Esophagus muscularis mucosa (tissue), 3 donors: ENCODE measurements at regions not wholly inside any gene's neighbourhood (a gene's known extent, or its start where the extent isn't known, plus 50 kb on each side); places are given as distances from the start of the nearest gene placed in this dataset.

Experiments used
- CTCF ChIP-seq, 3 experiments: fragments of 200-600 bp in 2 of 3; fragments of 450-650 bp in 1 of 3; sonication (generic) in 2 of 3; IDR thresholded peaks; one replicate each; pipeline ENCODE4 v1.5.1; 2017 to 2019; ENCODE audit warnings: antibody characterized with exemption in 3 of 3, mild to moderate bottlenecking in 2 of 3, moderate library complexity in 1 of 3
- POLR2A ChIP-seq: fragments of 450-650 bp; IDR thresholded peaks from one replicate; pipeline ENCODE4 v1.6.1; 2017; ENCODE audit warnings: antibody characterized with exemption, moderate library complexity, mild to moderate bottlenecking, low read depth

GRCh38 chr2:210963386-210963785, 407.0 kb downstream of the CPS1 start:
- TF ChIP-seq POLR2A (no peak), CTCF (IDR thresholded peaks at IDR 0.05) (no peak)
